SH-SY5Y (cell line): ENCODE measurements at regions not wholly inside any gene's neighbourhood (a gene's known extent, or its start where the extent isn't known, plus 50 kb on each side); places are given as distances from the start of the nearest gene placed in this dataset.

Experiments
- GATA2 ChIP-seq: IDR thresholded peaks from 2 replicates; pipeline ENCODE4 v1.6.1; 2011; ENCODE audit warnings: mild to moderate bottlenecking, low read depth, low read length
- GATA3 ChIP-seq: IDR thresholded peaks from 2 replicates; pipeline ENCODE4 v1.6.1; 2011; ENCODE audit warnings: low read depth, mild to moderate bottlenecking, low read length, moderate library complexity

GRCh38 chr2:6233993-6234392 lies 541.8 kb downstream of the SOX11 start:
- TF ChIP-seq GATA2 (no peak), GATA3 (no peak)
